ENCODE measurements at regions not wholly inside any gene's neighbourhood (a gene's known extent, or its start where the extent isn't known, plus 50 kb on each side); places are given as distances from the start of the nearest gene placed in this dataset.
A peak's percentile ranks its signal among the peaks of the same experiment; 100 is the strongest.

GRCh38 chr2:83725735-83726134 lies 733.3 kb downstream of the SUCLG1 start:
- no peaks in the 10 kb centered on the region for H3K4me1 ChIP-seq (replicated peaks in 1 of 2)
- in situ Hi-C loops (cut with MboI; ENCODE audit: low pct_unique_long_range_greater_than_20kb in 2 of 9, low sequenced_read_pairs in 9 of 9, unreplicated experiment in 9 of 9): no loop called here
- peak in 6 of 8 experiments; percentile 32 to 81 (median 48) for ATAC-seq (replicated peaks in 6 of 8)
- H3K27ac ChIP-seq: no peak overlapping the region
- no peak overlapping the region for H3K4me3 ChIP-seq

- no peaks in the 10 kb centered on the region for H3K4me1 ChIP-seq (replicated peaks in 1 of 2)
- in situ Hi-C loops (cut with MboI; ENCODE audit: low pct_unique_long_range_greater_than_20kb in 2 of 9, low sequenced_read_pairs in 9 of 9, unreplicated experiment in 9 of 9): no loop called here
- H3K27ac ChIP-seq: no peak overlapping the region
- no peak for ATAC-seq (replicated peaks in 6 of 8)
- 33 to 100% (median 93%) methylated on average over 1 of the region's 1 CpG; no CpG with 5 or more reads in 1 of the 10 experiments for WGBS, 10 experiments
- H3K4me3 ChIP-seq: no peak overlapping the region
Measured at GRCh38 chr2:83705146-83705545, 753.9 kb downstream of the SUCLG1 start.

GRCh38 chr2:83703598-83703997 lies 755.5 kb downstream of the SUCLG1 start:
- in situ Hi-C loops (cut with MboI; ENCODE audit: low pct_unique_long_range_greater_than_20kb in 2 of 9, low sequenced_read_pairs in 9 of 9, unreplicated experiment in 9 of 9): no loop called here
- no peak for ATAC-seq (replicated peaks in 6 of 8)
- H3K4me3 ChIP-seq: no peak overlapping the region
- no peaks in the 10 kb centered on the region for H3K4me1 ChIP-seq (replicated peaks in 1 of 2)
- no peak overlapping the region for H3K27ac ChIP-seq
- WGBS, 10 experiments: 0 to 100% (median 64%) methylated on average over 1 of the region's 1 CpG; no CpG with 5 or more reads in 1 of the 10 experiments

GRCh38 chr2:83696838-83697237 lies 762.2 kb downstream of the SUCLG1 start:
- ATAC-seq (replicated peaks in 6 of 8): no peak
- WGBS, 10 experiments: 0 to 93% (median 45%) methylated on average over 1 to 4 of the region's 4 CpGs

GRCh38 chr2:83695530-83695929 lies 763.5 kb downstream of the SUCLG1 start:
- peak in 1 of 8 experiments; percentile 63 for ATAC-seq (replicated peaks in 6 of 8)
- 0 to 100% (median 62%) methylated on average over 1 to 5 of the region's 7 CpGs; no CpG with 5 or more reads in 3 of the 10 experiments for WGBS, 10 experiments
- Histone ChIP-seq H3K27ac (no peak overlapping the region), H3K4me3 (no peak overlapping the region), H3K4me1 (replicated peaks in 1 of 2) (no peaks in the 10 kb centered on the region)
- in situ Hi-C loops (cut with MboI; ENCODE audit: low pct_unique_long_range_greater_than_20kb in 2 of 9, low sequenced_read_pairs in 9 of 9, unreplicated experiment in 9 of 9): no loop called here

More at GRCh38 chr2:83696838-83697237, 762.2 kb downstream of the SUCLG1 start:
- in situ Hi-C loops (cut with MboI; ENCODE audit: low pct_unique_long_range_greater_than_20kb in 2 of 9, low sequenced_read_pairs in 9 of 9, unreplicated experiment in 9 of 9): no loop called here
- Histone ChIP-seq H3K4me3 (no peak overlapping the region), H3K27ac (no peak overlapping the region), H3K4me1 (replicated peaks in 1 of 2) (no peaks in the 10 kb centered on the region)

- Histone ChIP-seq H3K27ac (no peak overlapping the region), H3K4me1 (replicated peaks in 1 of 2) (no peaks in the 10 kb centered on the region), H3K4me3 (no peak overlapping the region)
- in situ Hi-C loops (cut with MboI; ENCODE audit: low pct_unique_long_range_greater_than_20kb in 2 of 9, low sequenced_read_pairs in 9 of 9, unreplicated experiment in 9 of 9): no loop called here
- WGBS, 10 experiments: 50 to 84% (median 68%) methylated on average over 2 to 11 of the region's 13 CpGs; no CpG with 5 or more reads in 6 of the 10 experiments
- no peak for ATAC-seq (replicated peaks in 6 of 8)
Measured at GRCh38 chr2:83695037-83695436, 764.0 kb downstream of the SUCLG1 start.

GRCh38 chr2:83689402-83689801 lies 769.7 kb downstream of the SUCLG1 start:
- no peak for ATAC-seq (replicated peaks in 6 of 8)
- peaks cover 0 to 4% of the 10 kb centered on the region in 2 donors for H3K4me1 ChIP-seq (replicated peaks in 1 of 2)
- H3K27ac ChIP-seq: no peak overlapping the region
- no peak overlapping the region for H3K4me3 ChIP-seq
- in situ Hi-C loops (cut with MboI; ENCODE audit: low pct_unique_long_range_greater_than_20kb in 2 of 9, low sequenced_read_pairs in 9 of 9, unreplicated experiment in 9 of 9): no loop called here

- H3K4me3 ChIP-seq: no peak overlapping the region
Measured at GRCh38 chr2:83686863-83687262, 772.2 kb downstream of the SUCLG1 start.

GRCh38 chr2:83674050-83674449 lies 785.0 kb downstream of the SUCLG1 start:
- ATAC-seq (replicated peaks in 6 of 8): no peak
- no peaks in the 10 kb centered on the region for H3K4me1 ChIP-seq (replicated peaks in 1 of 2)
- no peak overlapping the region for H3K27ac ChIP-seq
- 16 to 100% (median 78%) methylated on average over 1 to 3 of the region's 3 CpGs; no CpG with 5 or more reads in 1 of the 10 experiments for WGBS, 10 experiments
- no peak overlapping the region for H3K4me3 ChIP-seq
- in situ Hi-C loops (cut with MboI; ENCODE audit: low pct_unique_long_range_greater_than_20kb in 2 of 9, low sequenced_read_pairs in 9 of 9, unreplicated experiment in 9 of 9): no loop called here

More at GRCh38 chr2:83686863-83687262, 772.2 kb downstream of the SUCLG1 start:
- Histone ChIP-seq H3K27ac (no peak overlapping the region), H3K4me1 (replicated peaks in 1 of 2) (peaks cover 0 to 4% of the 10 kb centered on the region in 2 donors)
- peak in 4 of 8 experiments; percentile 13 to 60 (median 38) for ATAC-seq (replicated peaks in 6 of 8)
- in situ Hi-C loops (cut with MboI; ENCODE audit: low pct_unique_long_range_greater_than_20kb in 2 of 9, low sequenced_read_pairs in 9 of 9, unreplicated experiment in 9 of 9): no loop called here

GRCh38 chr2:83665894-83666293 lies 793.2 kb downstream of the SUCLG1 start:
- in situ Hi-C loops (cut with MboI; ENCODE audit: low pct_unique_long_range_greater_than_20kb in 2 of 9, low sequenced_read_pairs in 9 of 9, unreplicated experiment in 9 of 9): no loop called here
- no peak overlapping the region for H3K4me3 ChIP-seq
- H3K27ac ChIP-seq: no peak overlapping the region
- WGBS, 10 experiments: 0 to 96% (median 90%) methylated on average over 2 of the region's 2 CpGs
- ATAC-seq (replicated peaks in 6 of 8): peak in 3 of 8 experiments; percentile 39 to 52 (median 47)
- no peaks in the 10 kb centered on the region for H3K4me1 ChIP-seq (replicated peaks in 1 of 2)

GRCh38 chr2:83665154-83665553 lies 793.9 kb downstream of the SUCLG1 start:
- in situ Hi-C loops (cut with MboI; ENCODE audit: low pct_unique_long_range_greater_than_20kb in 2 of 9, low sequenced_read_pairs in 9 of 9, unreplicated experiment in 9 of 9): no loop called here
- H3K4me3 ChIP-seq: no peak overlapping the region
- 86 to 100% (median 100%) methylated on average over 1 of the region's 1 CpG; no CpG with 5 or more reads in 6 of the 10 experiments for WGBS, 10 experiments
- H3K4me1 ChIP-seq (replicated peaks in 1 of 2): no peaks in the 10 kb centered on the region
- ATAC-seq (replicated peaks in 6 of 8): no peak
- no peak overlapping the region for H3K27ac ChIP-seq

- ATAC-seq (replicated peaks in 6 of 8): no peak
- Histone ChIP-seq H3K4me1 (replicated peaks in 1 of 2) (no peaks in the 10 kb centered on the region), H3K27ac (no peak overlapping the region), H3K4me3 (no peak overlapping the region)
- in situ Hi-C loops (cut with MboI; ENCODE audit: low pct_unique_long_range_greater_than_20kb in 2 of 9, low sequenced_read_pairs in 9 of 9, unreplicated experiment in 9 of 9): no loop called here
- WGBS, 10 experiments: 0 to 100% (median 88%) methylated on average over 1 of the region's 1 CpG; no CpG with 5 or more reads in 2 of the 10 experiments
Measured at GRCh38 chr2:83661711-83662110, 797.4 kb downstream of the SUCLG1 start.

- Histone ChIP-seq H3K27ac (no peak overlapping the region), H3K4me1 (replicated peaks in 1 of 2) (peaks cover 0 to 17% of the 10 kb centered on the region in 2 donors), H3K4me3 (no peak overlapping the region)
- peak in 5 of 8 experiments; percentile 35 to 94 (median 55) for ATAC-seq (replicated peaks in 6 of 8)
- in situ Hi-C loops (cut with MboI; ENCODE audit: low pct_unique_long_range_greater_than_20kb in 2 of 9, low sequenced_read_pairs in 9 of 9, unreplicated experiment in 9 of 9): no loop called here
- WGBS, 10 experiments: 0 to 86% (median 28%) methylated on average over 1 of the region's 1 CpG
Measured at GRCh38 chr2:83654091-83654611, 804.9 kb downstream of the SUCLG1 start.

- peak in 3 of 8 experiments; percentile 21 to 93 (median 72) for ATAC-seq (replicated peaks in 6 of 8)
- no peak overlapping the region for H3K27ac ChIP-seq
- in situ Hi-C loops (cut with MboI; ENCODE audit: low pct_unique_long_range_greater_than_20kb in 2 of 9, low sequenced_read_pairs in 9 of 9, unreplicated experiment in 9 of 9): no loop called here
- peaks cover 0 to 17% of the 10 kb centered on the region in 2 donors for H3K4me1 ChIP-seq (replicated peaks in 1 of 2)
- no peak overlapping the region for H3K4me3 ChIP-seq
- WGBS, 10 experiments: 0 to 100% (median 73%) methylated on average over 1 of the region's 1 CpG; no CpG with 5 or more reads in 2 of the 10 experiments
Measured at GRCh38 chr2:83650898-83651297, 808.2 kb downstream of the SUCLG1 start.

Measured in motor neuron (in vitro differentiated cells).